ENCODE measurements at regions not wholly inside any gene's neighbourhood (a gene's known extent, or its start where the extent isn't known, plus 50 kb on each side); places are given as distances from the start of the nearest gene placed in this dataset.

DNA sequence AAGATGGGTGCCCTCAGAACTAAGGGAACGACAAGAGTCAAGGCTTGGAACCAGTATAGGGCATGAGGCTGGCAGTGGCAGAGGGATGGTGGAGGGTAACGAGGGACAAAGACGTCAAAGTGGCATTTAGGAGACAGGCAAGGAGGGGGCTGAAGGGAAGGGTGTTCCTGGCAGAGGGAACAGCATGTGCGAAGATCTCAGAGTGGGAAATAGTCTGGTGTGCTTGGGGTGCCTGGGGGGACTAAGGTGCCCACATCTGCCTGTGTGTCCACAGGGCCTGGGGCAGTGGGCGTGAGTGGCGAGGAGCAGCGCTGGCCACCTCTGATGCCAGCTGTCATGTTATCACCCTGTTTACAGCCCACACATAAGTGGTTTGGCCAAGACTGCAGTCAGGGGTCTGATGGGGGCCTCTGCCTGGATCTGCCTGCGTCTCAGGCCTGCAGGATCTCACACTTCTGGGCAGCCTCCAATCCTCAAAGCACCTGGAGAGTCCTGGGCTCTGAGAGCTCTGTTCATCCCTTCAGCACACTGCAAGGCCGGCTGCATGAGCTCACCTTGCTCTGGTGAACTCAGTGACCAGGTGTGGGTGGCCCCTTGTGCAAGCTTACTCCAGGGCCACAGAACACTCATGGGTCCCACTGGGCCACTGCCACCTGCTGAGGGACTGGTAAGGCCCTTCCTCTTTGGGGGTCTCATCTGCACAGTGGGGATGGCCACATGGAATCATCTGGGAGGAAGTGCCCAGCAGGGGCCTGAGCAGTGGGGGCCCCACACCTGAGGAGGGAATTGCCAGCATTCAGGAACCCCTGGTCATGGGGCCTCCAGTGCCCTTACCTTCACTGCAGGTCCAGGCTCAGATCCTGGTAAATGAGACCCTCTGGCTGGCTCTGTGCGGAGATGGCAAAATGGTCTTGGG, 89.7 kb upstream of the SHISAL1 start:
- DNase-seq (ENCODE audit: low read depth): no peak

DNA sequence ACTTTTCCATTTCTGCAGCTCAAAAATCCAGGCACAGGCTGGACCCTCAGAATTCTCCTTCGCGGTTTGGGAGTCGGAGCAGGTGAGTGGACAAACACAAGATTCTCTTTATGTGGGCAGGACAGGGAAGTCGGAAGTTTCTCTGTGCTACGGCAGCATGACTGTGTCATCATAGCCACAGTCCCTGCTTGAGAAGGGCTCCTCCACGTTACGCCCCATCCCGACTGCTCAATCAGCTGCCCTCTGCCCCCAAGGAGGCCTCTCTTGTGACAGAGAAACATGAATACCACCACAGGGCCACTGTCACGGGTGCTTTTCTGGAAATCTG, 89.0 kb upstream of the SHISAL1 start:
- no peak for DNase-seq (ENCODE audit: low read depth)

DNA sequence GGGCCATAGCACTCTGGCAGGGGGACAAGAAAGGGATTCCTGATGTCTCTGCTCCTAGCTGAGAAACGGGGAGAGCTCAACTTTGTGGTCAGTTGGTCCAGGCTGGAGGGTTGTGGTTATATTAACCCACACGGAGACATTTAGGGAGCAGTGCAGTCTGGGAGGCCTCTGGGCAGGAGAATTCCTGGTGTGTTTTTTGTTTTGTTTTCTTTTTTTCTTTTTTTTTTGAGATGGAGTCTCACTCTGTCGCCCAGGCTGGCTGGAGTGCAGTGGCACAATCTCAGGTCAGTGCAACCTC, 88.0 kb upstream of the SHISAL1 start:
- DNase-seq (ENCODE audit: low read depth): no peak

DNA sequence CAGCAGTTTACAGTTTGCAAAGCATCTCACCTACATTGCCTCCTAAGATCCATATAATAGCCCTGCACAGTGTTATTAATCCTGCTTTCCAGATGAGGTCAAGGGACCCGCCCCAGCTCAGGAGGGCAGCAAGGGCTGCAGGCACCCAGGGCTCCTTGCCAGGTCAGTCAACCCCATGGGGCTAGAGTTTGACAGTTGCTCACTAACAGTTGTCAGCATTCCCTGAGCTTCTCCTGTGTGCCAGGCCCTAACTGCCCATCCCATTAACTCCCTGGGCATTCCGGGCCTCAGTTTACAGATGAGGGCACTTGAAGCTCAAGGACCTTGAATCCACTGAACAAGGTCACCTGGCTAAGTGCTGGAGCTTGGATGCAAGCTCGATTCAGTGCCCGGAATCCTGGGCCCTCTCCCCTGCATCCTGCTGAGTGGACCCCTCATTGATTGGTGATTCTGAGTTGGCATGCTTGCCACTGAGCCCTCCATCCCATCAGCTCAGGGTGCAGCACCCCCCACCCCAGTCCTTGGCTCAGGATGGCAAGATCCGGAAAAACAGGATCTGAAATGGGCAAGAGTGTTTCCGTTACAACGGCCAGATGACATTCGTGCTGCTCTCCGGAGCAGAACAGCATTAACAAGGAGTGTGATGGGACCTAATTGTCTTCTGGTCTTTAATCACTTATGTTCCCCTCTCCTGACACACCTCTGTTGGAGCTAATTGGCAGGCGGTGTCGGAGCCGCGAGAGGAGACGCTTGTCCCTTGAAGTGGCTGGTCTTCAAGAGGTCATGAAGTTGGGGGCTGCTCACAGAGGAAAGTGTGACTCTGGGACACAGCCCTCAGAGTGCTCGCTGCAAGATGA, 87.4 kb upstream of the SHISAL1 start:
- DNase-seq (ENCODE audit: low read depth): no peak

DNA sequence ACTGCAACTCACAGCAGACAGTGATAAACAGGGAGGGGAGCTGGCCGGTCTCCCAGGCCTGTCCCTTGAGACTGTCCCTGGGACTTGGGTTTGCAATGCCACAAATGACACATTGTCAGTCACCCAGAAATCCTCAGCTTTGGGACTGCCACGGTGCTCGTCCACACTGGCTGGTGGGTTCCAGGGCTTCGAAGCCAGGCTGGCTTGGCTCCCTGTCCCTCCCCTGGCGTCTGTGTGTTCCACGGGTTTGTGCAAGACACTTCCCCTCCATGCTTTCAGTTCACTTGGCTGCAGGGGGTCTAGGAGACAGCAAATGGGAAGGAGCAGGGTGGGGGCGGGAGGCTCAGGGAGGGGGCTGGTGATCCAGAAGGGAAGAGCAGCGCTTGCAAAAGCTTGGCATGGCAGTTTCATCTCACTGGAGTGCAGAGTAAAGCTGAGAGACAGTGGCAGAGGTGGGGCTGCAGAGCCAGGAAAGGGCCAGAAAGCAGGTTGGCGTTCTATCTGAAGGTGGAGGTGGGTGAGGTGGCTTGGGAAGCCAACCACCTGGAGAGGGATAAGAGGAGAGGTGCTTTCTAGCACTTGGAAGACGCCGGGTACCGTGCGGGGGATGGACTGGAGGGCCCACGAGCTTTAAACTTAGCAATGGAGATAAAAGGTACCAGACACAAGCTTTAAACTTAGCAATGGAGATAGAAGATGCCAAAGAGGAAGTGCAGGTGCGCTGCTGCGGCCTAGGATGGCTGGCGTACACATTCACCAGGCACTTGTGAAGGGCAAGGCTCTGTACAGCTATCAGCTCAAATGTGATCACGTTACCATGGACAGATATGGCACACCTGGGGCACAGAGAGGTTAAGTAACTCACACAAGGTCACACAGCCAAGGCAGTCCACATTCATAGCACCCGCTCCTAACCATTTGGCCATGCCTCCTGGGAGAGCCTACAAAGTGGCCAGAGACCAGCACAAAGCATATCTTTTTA, 86.4 kb upstream of the SHISAL1 start:
- no peak for DNase-seq (ENCODE audit: low read depth)

DNA sequence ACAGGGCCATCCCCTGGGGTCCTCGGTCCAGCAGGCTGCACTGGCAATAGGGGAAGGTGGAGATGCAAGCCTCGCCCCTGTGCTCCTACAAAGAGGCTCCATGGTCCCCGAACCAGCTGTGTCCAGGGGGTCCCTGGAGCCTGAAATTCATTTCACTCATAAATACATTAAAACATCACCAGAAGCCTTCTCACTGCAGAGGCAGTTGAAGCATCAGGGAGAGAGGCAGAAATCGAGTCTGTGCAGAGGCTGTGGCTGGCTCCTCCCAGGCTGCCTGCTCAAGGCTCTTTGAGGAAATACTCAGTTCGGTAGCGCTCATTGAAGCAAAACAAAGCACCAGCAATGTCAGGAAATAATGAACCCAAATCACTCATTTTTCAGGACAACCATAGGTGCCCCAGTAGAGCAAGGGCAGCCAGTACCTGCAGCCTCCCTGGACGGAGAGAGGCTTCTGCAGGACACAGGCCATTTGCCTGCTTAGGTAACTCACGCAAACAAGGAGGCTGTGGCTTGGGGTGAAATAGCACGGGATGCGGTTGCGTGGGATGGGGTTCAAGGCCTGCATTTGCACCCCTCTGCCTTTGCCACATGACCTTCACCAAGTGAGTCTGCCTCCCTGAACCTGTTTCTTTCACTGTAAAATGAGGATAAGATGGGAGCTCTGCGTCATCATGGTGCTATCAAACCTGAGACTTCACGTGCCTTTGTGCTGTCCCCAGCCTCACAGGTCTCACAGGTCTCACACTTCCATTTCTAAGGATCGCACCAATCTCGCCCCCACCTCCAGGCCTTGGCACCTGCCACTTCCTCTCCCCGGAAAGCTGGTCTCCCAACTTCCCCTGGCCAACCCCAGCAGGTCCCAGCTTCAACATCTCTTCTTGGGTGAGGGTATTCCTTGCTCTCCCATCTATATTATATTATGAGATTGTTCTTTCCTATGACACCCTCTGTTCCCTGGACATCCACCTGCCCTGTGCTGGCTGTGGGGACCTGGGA, 84.3 kb upstream of the SHISAL1 start:
- no peak for DNase-seq (ENCODE audit: low read depth)

DNA sequence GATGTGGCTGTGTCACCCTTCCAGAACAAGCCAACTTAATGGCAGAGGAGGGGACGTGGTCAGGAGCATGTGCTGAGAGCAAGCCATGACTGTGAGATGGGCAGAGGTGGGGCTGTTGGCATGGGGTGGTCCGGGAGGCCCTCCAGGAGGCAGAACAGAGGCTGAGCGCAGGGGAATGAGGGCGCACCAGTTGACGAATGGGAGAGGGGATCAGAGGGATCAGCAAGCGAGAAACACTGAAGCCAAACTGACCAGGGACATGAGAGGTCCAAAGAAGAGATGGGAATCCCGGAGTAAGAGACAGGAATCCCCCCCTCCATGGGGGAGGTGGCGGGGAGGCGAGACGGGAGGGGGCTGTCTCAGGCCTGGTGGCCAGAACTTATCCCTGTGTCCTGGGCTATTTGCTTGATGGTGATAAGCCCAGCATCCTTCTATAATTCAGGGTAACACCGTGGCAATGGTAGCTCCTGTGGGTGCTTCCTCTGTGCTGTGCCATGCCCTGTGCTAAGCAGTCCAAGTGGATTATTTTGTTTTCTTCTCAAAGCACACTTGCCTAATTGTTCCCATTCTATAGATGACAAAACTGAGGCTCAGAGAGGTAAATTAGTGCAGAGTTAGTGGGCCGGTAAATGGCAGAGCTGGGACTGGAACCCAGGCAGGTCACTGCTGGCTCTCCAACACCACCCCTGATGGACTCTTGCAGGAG, 83.4 kb upstream of the SHISAL1 start:
- no peak for DNase-seq (ENCODE audit: low read depth)

DNA sequence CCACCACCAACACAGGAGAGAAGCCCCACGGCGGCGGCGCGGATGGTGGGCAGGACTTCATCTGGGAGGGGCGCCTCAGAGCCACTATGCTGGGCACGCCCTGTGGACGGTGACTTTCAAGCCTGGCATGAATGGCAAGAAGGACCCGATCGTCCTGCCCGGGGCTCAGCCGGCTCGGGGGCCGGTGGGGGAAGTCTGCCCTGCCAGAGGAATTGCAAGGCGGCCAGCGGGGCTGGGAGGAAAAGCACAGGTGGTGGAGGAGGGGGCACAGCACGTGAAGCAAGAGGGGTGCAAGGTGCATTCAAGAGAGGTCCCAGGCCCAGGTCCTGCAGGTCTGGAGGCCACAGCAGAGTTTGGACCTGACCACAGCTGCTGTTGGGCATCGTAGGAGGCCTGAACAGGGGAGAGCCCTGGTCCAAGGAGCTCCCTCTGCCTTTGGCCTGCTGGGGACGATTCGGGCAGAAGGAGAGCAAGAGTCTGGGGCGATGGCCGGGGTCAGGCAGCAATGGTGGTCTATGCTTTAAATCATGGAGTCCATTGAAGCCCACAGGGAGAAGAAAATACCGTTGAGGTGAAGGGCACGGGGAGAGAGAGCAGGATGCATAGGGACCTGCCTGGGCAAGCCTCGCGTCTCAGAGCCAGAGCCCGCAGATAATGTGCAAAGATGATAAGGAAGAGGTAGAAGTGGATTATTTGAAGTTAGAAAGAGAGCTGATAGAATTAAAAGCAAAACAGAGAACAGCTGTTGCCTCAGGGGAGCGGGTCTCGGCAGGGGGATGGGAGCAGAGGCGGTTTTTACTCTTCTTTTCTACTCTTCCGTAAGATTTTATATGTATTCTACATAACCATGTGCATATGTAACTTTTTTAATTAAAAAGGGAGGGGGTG, 82.6 kb upstream of the SHISAL1 start:
- no peak for DNase-seq (ENCODE audit: low read depth)

DNA sequence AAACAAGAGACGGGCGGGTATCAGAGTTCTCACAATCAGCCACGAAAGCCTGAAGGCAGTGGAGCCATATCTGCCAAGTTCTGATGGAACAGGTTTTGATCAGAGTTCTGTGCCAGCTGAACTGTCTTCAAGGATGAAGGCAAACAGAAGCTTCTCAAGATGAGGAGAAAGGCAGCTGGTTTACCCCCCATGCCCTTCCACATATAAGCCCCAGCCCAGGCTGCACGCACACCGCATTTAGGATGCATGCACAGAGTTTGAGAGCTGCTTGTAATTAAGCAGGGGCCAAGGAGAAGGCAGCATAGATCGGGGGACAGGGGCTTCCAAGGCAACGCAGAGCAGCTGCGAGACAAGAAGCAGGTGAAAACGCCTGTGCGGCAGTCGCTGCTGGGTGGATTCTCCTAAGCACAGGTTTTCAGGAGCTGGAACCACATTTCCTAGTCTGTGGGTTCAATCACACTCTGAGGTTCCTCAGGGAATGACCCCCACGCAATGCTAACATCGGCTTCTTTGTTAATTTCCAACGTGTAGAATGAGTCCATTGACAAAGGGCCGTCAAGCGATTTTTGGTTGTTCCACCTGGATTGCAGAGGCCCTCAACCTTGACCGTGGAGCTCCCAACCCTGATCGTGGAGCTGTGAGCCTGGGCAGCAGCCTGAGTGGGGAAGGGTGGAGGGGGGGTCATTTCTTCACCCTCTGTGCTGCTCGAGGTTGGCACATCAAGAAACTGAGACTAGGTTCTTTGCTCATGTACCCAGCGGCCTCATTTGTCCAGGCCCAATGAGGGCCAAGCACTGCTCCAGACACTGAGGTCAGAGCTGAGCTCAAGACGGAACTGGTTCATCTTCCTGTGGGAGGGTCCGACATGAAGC, 81.7 kb upstream of the SHISAL1 start:
- DNase-seq (ENCODE audit: low read depth): no peak

DNA sequence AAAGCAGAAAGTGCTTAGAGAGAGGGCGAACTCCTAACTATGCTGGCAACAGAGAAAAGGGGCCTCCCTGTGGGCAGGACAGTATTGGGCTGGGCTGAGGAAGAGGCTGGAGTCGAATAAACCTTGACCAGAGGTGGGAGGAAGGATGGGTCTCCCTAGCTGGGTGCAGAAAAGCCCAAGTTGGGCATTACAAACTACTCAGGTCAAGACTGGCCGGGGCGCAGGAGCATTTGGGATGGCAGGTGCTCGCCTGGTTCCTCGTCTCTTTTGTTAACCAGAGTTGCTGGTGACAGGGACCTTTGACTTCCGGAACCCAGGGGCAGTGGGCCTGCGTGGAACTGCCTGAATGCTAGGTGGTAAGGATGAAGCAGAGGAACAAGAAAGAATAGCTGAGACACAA, 80.3 kb upstream of the SHISAL1 start:
- no peak for DNase-seq (ENCODE audit: low read depth)

DNA sequence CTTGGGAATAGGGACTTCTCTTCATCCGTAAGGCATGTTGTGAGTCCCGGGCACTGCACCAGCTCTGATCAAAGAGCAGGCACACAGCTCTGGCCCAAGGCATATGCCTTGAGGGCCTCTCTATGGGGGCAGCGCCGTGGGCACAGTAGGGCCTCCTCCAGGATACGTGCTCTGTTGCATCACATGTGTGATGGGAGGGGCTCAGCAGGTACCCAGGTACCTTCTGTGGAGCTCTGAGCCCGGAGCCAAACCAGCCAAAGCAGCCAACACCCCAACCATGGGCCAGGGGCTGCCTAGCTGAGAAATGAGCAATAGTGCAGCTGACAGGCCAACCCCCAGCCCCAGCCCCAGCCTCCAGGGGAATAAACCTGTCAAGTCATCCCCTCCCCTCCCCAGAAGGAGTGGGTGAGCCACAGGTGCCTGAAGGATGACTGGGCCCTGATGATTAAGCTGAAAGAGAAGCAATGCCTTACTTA, 79.7 kb upstream of the SHISAL1 start:
- no peak for DNase-seq (ENCODE audit: low read depth)

DNA sequence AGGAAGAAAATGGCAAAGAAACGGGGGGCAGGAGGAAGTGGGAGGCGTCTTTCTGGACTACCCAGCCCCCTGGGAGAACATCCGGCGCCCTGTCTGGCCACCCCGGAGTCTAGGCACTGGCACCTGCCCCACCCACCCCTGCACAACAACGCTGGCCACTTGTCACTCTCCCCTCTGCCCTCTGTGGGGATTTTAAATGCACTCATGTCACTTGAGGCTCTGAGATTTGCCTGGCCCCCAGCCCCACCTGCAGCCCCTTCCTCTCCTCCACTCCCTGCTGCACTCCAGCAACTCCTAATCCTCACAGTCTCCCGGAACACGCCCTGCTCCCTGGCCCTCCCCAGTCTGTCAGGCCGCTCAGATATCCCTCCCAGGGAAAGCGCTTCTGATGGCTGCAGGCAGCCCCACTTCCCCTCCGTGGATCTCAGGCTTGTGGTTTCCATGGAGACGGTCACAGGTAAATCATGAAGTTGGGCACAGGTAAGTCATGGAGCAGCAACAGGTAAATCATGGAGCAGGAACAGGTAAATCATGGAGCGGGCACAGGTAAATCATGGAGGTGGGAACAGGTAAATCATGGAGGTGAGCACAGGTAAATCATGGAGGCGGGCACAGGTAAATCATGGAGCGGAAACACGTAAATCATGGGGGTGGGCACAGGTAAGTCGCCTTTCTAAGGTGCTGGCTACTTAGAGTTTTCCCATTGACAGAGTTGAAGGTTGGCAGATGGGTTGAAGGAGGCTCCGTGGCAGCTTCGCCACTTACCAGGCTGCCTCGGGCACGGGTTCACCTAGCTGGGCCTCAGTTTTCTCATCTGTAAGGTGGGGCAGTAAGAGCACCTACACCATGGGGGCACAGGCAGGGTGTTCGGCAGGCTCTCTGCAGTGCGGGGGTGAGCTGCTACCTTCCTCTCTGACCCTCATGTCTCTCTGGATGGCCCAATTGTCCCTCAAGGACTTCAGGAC, 79.0 kb upstream of the SHISAL1 start:
- no peak for DNase-seq (ENCODE audit: low read depth)

DNA sequence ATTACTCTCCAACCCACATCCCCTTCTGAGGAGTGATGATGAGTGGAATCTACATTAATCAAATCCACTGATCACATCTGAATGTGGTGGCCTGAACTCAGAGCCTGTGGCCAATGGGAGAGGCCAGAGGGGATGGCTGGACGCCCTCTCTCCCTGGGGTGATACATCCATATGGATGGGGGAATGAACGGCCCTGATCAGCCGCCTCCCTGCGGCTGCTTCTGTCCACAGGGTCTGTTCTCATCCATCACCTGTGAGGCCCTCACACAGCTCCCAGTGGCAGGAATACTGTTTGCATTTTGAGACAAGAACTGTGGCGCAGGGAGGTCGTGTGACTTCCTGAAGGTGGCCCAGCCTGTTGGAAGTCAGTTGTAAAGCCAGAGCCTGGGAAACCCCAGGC, 78.3 kb upstream of the SHISAL1 start:
- DNase-seq (ENCODE audit: low read depth): no peak

DNA sequence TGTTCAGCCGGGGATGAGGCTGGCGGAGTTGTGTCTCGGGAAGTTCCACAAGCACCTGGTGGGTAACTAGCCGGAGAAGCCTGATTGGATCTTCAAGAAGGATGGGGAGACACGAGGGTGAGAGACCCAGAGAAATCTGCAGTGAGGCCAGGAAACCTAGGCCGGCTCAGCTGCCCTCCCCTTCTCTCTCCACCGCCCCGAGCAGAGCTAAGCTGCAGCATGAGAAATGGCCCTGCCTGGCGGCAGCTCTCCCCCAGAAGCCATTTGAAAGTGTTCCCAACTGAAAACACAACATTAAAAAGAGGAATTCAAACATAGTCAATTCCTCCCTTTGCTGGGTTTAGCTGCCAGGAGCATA, 77.8 kb upstream of the SHISAL1 start:
- no peak for DNase-seq (ENCODE audit: low read depth)

DNA sequence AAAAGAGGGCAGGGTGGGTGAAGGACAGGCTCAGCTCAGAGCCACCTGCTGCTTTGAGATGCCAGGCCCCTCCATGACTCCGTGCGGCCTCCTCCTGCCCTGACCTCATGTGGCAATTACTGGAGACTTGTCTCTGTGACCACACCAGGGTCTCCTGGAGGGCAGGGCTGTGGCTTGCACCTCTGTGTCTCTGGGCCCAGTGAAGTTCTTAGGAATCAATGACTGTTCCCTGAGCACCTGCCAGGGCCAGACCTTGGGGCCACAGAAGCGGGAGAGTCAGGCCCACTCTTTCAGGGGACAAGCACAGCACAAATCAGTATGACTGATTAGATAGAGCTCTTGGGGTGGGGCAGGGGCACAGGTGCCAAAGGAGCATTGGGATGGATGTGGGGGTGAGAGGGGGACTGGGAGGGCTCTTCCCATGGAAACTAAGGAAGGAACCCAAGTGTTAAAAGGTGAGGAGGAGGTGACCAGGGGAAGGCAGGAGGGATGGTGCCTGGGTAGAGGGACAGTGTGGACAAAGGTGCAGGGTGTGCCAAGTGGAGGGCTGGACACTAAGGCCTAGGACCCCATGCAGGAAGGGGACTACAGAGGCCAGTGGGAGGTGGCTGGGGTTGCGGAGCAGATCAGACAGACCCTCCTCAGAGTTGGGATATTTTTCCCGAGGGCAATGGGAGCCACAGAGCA, 77.3 kb upstream of the SHISAL1 start:
- DNase-seq (ENCODE audit: low read depth): no peak

DNA sequence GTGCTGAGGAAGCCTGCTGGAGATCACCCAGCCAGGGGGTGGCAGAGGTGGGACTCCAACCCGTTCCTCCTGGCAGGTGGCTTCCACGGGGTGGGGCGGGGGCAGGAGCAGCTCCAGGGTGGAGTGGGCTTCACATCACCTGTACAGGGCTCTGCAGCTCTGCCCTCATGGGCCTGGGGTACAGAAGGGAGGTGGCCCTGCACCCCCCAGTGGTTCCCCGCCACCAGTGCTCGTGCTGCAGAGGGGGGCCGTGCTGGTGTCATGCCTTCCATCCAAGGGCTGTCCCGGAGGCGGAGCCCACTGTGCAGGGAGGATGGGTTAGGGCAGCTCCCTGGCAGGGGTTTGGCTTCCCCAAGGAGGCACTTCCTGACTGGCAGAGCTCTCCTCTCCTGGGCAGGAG, 76.4 kb upstream of the SHISAL1 start:
- no peak for DNase-seq (ENCODE audit: low read depth)

DNA sequence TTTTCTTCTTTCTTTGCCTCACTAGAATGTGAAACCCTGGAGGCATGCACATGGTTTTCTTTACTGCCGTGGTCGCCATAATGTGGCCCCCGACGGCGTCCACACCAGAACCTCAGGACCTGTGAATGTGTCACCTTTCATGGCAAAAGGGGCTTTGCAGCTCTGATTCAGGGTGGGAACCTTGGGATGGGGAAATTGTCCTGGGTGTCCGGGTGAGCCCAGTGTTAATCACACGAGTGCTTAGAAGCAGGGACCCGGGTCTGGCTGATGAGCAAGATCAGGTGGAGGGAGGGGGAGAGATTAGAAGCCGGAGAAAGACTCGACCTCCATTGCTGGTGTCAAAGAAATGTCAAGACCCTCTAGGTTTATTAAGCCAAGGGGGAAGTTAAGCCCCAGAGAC, 74.7 kb upstream of the SHISAL1 start:
- DNase-seq (ENCODE audit: low read depth): no peak

Data from HS-27A (cell line).